Hepatocyte (in vitro differentiated cells): ENCODE measurements at regions not wholly inside any gene's neighbourhood (a gene's known extent, or its start where the extent isn't known, plus 50 kb on each side); places are given as distances from the start of the nearest gene placed in this dataset.

Source experiments
- CTCF ChIP-seq: fragments of 200-600 bp; sonication (generic); IDR thresholded peaks from 2 replicates; pipeline ENCODE4 v1.5.1; 2016; ENCODE audit warnings: antibody characterized with exemption, mild to moderate bottlenecking; ENCODE audit not compliant: poor library complexity
- EZH2 ChIP-seq: fragments of 200-600 bp; sonication (generic); IDR thresholded peaks from 2 replicates; pipeline ENCODE4 v1.6.1; 2016; ENCODE audit warnings: antibody characterized with exemption, mild to moderate bottlenecking, borderline replicate concordance

GRCh38 chr22:26968859-26969523, 311.6 kb downstream of the MIAT start:
- TF ChIP-seq CTCF (no peak), EZH2 (no peak)
